Hepatocyte (in vitro differentiated cells): ENCODE measurements at regions not wholly inside any gene's neighbourhood (a gene's known extent, or its start where the extent isn't known, plus 50 kb on each side); places are given as distances from the start of the nearest gene placed in this dataset.

ENCODE experiments used
- DNase-seq: peaks from one replicate; pipeline ENCODE4 v3.0.0-alpha.2; 2016; ENCODE audit warnings: low spot score
- H2AFZ ChIP-seq: fragments of 200-600 bp; sonication (generic); 2 replicates; pipeline ENCODE4 v1.6.0; 2016; ENCODE audit warnings: antibody characterized with exemption, mild to moderate bottlenecking
- H3K27ac ChIP-seq: fragments of 200-600 bp; sonication (generic); 2 replicates; pipeline ENCODE4 v1.5.1; 2016; ENCODE audit warnings: mild to moderate bottlenecking
- H3K27me3 ChIP-seq: fragments of 200-600 bp; sonication (generic); 2 replicates; pipeline ENCODE4 v1.6.1; 2016
- H3K36me3 ChIP-seq: fragments of 200-600 bp; sonication (generic); replicated peaks from 2 replicates; pipeline ENCODE4 v1.5.1; 2016; ENCODE audit warnings: low read depth; ENCODE audit not compliant: insufficient read depth
- H3K4me1 ChIP-seq: fragments of 200-600 bp; sonication (generic); 2 replicates; pipeline ENCODE4 v1.5.1; 2016; ENCODE audit warnings: mild to moderate bottlenecking, moderate library complexity; ENCODE audit not compliant: insufficient read depth
- H3K4me2 ChIP-seq: fragments of 200-600 bp; sonication (generic); 2 replicates; pipeline ENCODE4 v1.6.0; 2016
- H3K4me3 ChIP-seq: fragments of 200-600 bp; sonication (generic); 2 replicates; pipeline ENCODE4 v1.5.1; 2016; ENCODE audit warnings: mild to moderate bottlenecking
- H3K79me2 ChIP-seq: fragments of 200-600 bp; sonication (generic); 2 replicates; pipeline ENCODE4 v1.6.0; 2017; ENCODE audit warnings: mild to moderate bottlenecking
- H3K9me2 ChIP-seq: fragments of 200-600 bp; sonication (generic); replicated peaks from 2 replicates; pipeline ENCODE4 v1.6.0; 2017; ENCODE audit warnings: mild to moderate bottlenecking; ENCODE audit not compliant: insufficient read depth
- H3K9me3 ChIP-seq: fragments of 200-600 bp; sonication (generic); 2 replicates; pipeline ENCODE4 v1.5.1; 2016; ENCODE audit warnings: low read depth, mild to moderate bottlenecking
- H4K20me1 ChIP-seq: fragments of 200-600 bp; sonication (generic); 2 replicates; pipeline ENCODE4 v1.6.0; 2016; ENCODE audit warnings: mild to moderate bottlenecking; ENCODE audit not compliant: insufficient read depth, poor library complexity, severe bottlenecking
- EZH2 ChIP-seq: fragments of 200-600 bp; sonication (generic); IDR thresholded peaks from 2 replicates; pipeline ENCODE4 v1.6.1; 2016; ENCODE audit warnings: antibody characterized with exemption, mild to moderate bottlenecking, borderline replicate concordance
- EZH2phosphoT487 ChIP-seq: fragments of 200-600 bp; sonication (generic); IDR thresholded peaks from one replicate; pipeline ENCODE4 v1.6.1; 2018; ENCODE audit warnings: antibody characterized with exemption, mild to moderate bottlenecking, low read depth, moderate library complexity; ENCODE audit not compliant: unreplicated experiment, severe bottlenecking
- WGBS: methylation state at CpG from one replicate; pipeline ENCODE4 v1.1.6; 2016; ENCODE audit warnings: low lambda C conversion rate; ENCODE audit errors: missing lambda C conversion rate; 5-methylcytosine and 5-hydroxymethylcytosine counted together
- TF ChIP-seq, protein P1 (sequence below): fragments of 200-600 bp; sonication (generic); IDR thresholded peaks from 2 replicates; pipeline ENCODE4 v1.5.1; 2016; ENCODE audit warnings: antibody characterized with exemption, mild to moderate bottlenecking; ENCODE audit not compliant: poor library complexity

DNA sequence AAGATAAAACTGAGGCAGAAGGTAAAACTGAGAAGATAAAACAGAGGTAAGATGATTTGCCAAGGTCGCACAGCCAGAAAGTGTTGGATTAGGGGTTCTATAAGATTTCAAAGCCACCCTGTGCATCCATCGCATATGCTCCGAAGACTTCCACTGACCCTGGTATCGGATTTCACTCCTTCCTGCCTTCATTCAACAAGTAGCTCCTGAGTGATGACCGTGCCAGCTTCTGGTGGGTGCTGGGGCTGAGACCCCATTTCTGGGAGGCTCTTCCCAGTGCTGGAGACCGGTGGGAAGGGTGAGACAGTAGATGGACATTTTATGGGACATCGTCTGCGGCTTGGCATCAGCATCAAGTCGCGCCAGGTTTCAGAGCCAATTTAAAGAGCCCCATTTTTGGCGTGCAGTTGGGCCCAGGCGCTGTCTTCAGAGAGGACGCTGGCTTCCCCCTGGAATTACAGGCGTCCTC is 53.7 kb upstream of the DAB2IP start:
- TF ChIP-seq EZH2 (no peak), EZH2phosphoT487 (no peak)
- TF ChIP-seq, protein P1, sequence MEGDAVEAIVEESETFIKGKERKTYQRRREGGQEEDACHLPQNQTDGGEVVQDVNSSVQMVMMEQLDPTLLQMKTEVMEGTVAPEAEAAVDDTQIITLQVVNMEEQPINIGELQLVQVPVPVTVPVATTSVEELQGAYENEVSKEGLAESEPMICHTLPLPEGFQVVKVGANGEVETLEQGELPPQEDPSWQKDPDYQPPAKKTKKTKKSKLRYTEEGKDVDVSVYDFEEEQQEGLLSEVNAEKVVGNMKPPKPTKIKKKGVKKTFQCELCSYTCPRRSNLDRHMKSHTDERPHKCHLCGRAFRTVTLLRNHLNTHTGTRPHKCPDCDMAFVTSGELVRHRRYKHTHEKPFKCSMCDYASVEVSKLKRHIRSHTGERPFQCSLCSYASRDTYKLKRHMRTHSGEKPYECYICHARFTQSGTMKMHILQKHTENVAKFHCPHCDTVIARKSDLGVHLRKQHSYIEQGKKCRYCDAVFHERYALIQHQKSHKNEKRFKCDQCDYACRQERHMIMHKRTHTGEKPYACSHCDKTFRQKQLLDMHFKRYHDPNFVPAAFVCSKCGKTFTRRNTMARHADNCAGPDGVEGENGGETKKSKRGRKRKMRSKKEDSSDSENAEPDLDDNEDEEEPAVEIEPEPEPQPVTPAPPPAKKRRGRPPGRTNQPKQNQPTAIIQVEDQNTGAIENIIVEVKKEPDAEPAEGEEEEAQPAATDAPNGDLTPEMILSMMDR = no peak
- no peaks in the 10 kb centered on the region for H3K36me3 ChIP-seq
- peak overlapping the region; percentile 32 for H2AFZ ChIP-seq
- peaks cover 24% of the 10 kb centered on the region for H3K4me1 ChIP-seq
- peak overlapping the region; percentile 97 for H3K27ac ChIP-seq
- H3K27me3 ChIP-seq = peaks cover 6% of the 10 kb centered on the region
- H3K9me3 ChIP-seq = peaks cover 7% of the 10 kb centered on the region
- no peak overlapping the region for H3K4me3 ChIP-seq
- H3K4me2 ChIP-seq = peak overlapping the region; percentile 100
- no peak for DNase-seq
- no peaks in the 10 kb centered on the region for H4K20me1 ChIP-seq
- WGBS = 16% methylated on average over 14 of the region's 14 CpGs
- no peaks in the 10 kb centered on the region for H3K9me2 ChIP-seq
- H3K79me2 ChIP-seq = peaks cover 5% of the 10 kb centered on the region

DNA sequence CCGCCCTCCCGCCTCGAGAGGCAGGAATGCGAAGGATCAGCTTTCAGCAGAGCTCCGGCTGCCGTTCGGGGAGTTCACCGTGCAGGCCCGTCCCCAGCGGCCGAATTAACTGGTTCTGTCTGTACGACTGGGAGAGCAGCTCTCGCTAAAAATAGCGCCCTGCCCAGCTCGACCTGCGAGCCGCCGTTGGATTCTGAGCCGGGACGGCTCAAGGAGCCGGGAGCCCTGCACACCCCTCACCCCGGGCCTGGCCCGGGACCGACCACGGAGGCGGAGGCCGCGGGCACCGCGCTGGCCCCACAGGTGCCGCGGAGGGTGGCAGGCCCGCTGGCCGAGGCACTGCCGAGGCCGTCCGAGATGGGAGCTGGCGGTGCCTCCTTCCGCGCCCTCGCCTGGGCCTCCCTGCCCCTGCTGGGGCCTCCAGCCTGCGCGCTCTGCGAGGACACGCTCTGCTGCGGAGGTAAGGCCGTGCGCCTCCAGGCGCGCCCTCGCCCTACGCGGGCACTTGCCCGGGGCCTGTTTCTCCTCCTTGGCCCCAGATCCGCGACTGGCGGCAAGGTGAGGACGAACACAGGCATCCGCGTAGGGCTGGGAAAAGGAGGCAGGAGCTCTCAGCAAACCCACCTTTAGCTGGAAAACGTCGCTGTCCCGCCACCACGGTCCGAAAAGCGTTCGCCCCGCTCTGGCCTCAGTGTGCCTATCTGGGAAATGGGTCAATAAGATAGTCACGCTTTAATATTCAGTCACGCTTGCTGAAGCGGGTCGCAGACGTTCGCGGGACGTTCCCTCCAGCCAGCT is 53.1 kb upstream of the DAB2IP start:
- H3K79me2 ChIP-seq = peaks cover 6% of the 10 kb centered on the region
- no peaks in the 10 kb centered on the region for H3K9me2 ChIP-seq
- 2% methylated on average over 73 of the region's 76 CpGs for WGBS
- H3K27ac ChIP-seq = peak overlapping the region; percentile 97
- no peaks in the 10 kb centered on the region for H4K20me1 ChIP-seq
- H3K27me3 ChIP-seq = peaks cover 6% of the 10 kb centered on the region
- peak overlapping the region; percentile 80 for H2AFZ ChIP-seq
- H3K4me3 ChIP-seq = peak overlapping the region; percentile 48
- peak overlapping the region; percentile 100 for H3K4me2 ChIP-seq
- peak; percentile 93 for DNase-seq
- H3K4me1 ChIP-seq = peaks cover 24% of the 10 kb centered on the region
- H3K9me3 ChIP-seq = peaks cover 7% of the 10 kb centered on the region
- TF ChIP-seq EZH2phosphoT487 = no peak
- TF ChIP-seq, protein P1 = peak; percentile 52
- H3K36me3 ChIP-seq = no peaks in the 10 kb centered on the region

DNA sequence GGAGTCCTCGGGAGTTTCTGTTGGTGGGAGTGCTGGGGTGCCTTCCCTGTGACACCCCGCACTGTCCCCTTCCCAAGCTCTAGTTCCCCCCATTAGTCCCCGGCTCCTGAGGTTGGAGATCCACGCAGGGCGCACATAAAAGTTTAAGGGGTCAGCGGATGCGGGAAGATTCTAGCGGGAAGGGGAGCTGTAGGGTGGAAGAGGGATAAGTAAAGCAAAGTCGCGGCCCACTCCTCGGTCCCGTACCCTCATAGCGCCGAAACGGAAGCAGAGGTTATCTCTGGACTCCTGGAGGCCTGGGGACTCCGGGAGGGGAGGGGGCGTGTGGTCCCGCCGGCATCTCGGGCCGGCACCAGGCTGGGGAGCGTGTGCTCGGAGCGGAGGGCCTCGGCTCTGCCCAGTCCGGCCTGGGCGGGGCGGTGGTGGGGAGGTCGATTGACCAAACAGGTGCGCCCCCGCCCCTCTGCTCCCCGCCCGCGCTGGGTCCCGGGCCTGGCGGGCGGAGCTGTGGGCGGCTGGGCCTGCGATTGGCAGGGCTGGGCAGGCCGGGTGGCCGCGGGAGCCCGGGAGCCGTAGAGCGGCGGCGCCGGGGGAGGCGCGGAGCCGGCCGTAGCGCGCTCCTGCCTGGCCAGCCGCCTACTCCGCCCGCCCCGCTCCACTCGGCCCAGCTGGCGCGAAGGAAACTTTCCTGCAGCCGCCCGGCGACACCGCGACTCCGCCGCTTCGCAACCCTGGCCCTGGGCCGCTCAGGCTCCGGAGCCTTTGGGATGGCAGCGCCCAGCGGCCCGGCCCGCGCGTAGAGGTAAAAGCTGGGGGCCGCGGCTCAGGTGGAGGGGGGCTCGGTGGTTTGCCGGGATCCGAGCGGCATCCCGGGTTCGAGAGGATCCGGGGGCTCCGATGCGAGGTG is 52.2 kb upstream of the DAB2IP start:
- peaks cover 7% of the 10 kb centered on the region for H3K9me3 ChIP-seq
- WGBS = 3% methylated on average over 33 of the region's 88 CpGs
- H3K9me2 ChIP-seq = no peaks in the 10 kb centered on the region
- peak overlapping the region; percentile 80 for H2AFZ ChIP-seq
- no peaks in the 10 kb centered on the region for H4K20me1 ChIP-seq
- H3K27ac ChIP-seq = peak overlapping the region; percentile 97
- H3K4me1 ChIP-seq = peaks cover 24% of the 10 kb centered on the region
- H3K36me3 ChIP-seq = no peaks in the 10 kb centered on the region
- DNase-seq = peak; percentile 89
- H3K4me3 ChIP-seq = peak overlapping the region; percentile 48
- H3K4me2 ChIP-seq = peak overlapping the region; percentile 100
- peaks cover 9% of the 10 kb centered on the region for H3K79me2 ChIP-seq
- H3K27me3 ChIP-seq = peaks cover 6% of the 10 kb centered on the region
- TF ChIP-seq EZH2 (no peak), EZH2phosphoT487 (no peak)
- TF ChIP-seq, protein P1 = no peak
